ENCODE measurements at regions not wholly inside any gene's neighbourhood (a gene's known extent, or its start where the extent isn't known, plus 50 kb on each side); places are given as distances from the start of the nearest gene placed in this dataset.

DNA sequence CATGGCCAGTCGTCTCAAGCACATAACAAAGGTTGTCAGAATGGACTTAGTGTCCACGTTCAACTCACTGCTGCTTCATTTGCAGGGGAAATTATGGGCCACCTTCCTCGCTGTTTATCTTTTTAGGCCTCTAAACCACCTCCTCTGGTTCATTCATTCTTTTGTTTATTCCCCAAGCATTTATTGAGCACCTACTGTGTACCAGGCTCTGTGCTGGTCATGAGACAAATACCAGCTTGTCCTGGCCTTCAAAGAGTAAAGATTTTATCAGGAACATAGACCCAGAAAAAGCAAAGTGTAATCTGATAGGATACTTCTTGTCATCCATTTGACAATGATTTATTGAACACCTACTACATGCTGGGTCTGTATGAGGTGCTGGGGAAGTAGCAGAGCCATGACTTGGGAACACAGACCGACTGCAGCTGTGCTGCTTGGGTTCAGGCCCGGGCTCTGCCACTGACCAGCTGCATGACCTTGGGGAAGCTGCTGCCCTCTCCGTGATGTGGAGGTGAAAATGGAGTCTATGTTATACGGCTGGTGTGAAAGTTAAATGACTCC lies 63.4 kb upstream of the SLC6A6 start:
- DNase-seq: no peak

GRCh38 chr3:14340960-14341708 lies 61.3 kb upstream of the SLC6A6 start:
- no peak for DNase-seq

DNA sequence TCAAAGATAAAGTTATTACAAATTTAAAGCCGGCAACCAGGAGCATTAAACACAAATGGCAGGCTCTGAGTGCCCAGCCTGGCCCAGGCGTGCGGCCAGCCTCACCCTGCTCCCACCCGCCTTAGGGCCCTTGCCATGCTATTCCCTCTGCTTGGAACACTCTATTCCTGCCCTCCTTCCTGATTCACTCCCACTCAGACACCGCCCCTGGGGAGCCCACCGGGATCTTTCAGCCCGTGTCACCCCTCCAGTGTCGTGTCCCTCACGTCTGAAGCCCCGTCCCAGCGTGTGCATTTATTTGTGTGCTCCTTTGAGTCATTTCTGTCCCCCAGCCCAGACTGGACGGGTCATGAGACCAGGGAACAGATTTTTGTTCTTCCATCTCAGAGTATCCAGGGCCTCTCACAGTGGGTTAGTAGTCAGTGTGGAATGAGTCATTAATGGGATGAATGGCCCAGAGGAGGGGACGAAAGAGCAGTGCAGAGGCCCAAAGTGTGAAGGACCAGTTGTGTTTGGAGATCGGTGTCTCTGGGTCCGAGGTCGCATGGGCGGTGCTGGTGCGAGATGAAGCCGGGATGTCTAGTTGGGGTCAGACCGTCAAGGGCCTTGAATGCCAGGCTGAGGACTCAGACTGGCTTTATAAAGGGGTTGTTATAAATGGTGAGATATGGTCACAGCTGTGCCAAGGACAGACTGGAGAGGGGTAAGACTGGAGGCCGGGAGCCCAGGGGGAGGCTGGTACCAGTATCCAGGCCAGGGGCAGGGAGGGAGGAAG lies 58.9 kb upstream of the SLC6A6 start:
- DNase-seq: no peak

- DNase-seq: no peak
These were observed 58.1 kb upstream of the SLC6A6 start for GRCh38 chr3:14344351-14344750.

DNA sequence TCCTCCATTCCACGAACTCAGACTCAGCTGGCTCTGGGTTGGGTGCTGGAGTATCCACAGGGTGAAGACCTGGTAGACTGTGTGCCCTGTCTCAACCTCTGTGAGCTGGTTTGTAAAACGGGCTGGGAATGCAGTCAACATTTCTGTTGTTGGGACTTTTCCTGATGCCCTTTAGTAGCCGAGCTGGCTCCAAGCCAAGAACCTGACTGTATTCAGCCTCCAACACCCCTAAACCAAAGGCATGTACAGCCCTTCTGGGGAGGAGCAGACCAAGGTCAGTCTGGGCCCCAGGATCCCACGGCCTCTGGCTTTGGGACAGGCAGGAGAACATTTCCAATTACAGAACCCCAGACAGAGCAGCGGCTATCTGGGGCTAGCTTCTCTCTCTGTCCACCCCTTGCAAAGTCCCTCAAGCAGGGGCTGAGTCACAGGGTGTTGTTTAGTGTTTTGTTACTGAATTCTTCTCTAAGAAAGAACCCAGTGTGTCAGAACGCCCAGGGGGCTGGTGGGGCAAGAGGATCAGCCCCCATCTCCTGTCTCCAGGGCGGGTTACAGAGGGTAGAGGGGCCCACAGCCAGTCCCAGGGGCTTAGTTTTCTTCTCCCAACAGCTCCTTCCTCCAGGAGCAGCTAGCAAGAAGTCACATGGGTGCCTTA lies 56.8 kb upstream of the SLC6A6 start:
- no peak for DNase-seq

- no peak for DNase-seq
These were observed 56.2 kb upstream of the SLC6A6 start for GRCh38 chr3:14346191-14346590.

GRCh38 chr3:14346642-14347041 lies 55.8 kb upstream of the SLC6A6 start:
- no peak for DNase-seq

DNA sequence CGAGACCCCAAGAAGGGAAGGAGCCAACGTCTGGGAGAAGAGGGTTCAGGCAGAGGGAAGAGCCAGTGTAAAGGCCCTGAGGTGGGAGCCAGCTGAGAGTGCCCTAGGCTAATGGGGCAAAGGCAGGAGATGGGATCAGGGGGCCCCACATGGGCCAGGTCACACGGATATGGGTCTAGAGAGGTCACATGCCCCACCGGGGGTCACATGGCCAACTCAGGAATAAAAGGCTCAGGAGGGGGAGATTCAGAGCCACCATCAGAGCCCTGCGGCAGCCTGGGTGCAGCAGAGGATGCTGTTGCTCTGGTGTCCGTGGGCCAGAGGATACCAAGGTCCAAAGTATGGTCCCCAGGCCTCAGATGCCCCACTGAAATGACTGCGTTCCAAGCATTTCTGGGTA lies 55.3 kb upstream of the SLC6A6 start:
- DNase-seq: no peak

- no peak for DNase-seq
These were observed 50.8 kb upstream of the SLC6A6 start for GRCh38 chr3:14351617-14352001.

- no peak for DNase-seq
These were observed 50.3 kb upstream of the SLC6A6 start for GRCh38 chr3:14352002-14352627.

Data from stimulated activated CD4-positive, alpha-beta T cell treated with anti-CD3 and anti-CD28 coated beads, Interleukin-4, amount 100 ng/mL, for 24 hours (primary cell).